MM.1S (cell line): ENCODE measurements at regions not wholly inside any gene's neighbourhood (a gene's known extent, or its start where the extent isn't known, plus 50 kb on each side); places are given as distances from the start of the nearest gene placed in this dataset.

Source experiments
- DNase-seq: peaks from one replicate; pipeline ENCODE4 v3.0.0-alpha.2; 2015
- H2AFZ ChIP-seq: fragments of 300-600 bp; sonication (generic); 2 replicates; pipeline ENCODE4 v1.6.0; 2016; ENCODE audit warnings: antibody characterized with exemption, low read length
- H3F3A ChIP-seq: fragments of 300-600 bp; sonication (generic); 2 replicates; pipeline ENCODE4 v1.6.1; 2016; ENCODE audit warnings: mild to moderate bottlenecking, antibody characterized with exemption, low read length, moderate library complexity, mixed read lengths; ENCODE audit not compliant: insufficient read depth
- H3K27ac ChIP-seq: fragments of 300-600 bp; sonication (generic); 2 replicates; pipeline ENCODE4 v1.5.1; 2016; ENCODE audit warnings: mild to moderate bottlenecking, low read length
- H3K27me3 ChIP-seq: fragments of 300-600 bp; sonication (generic); replicated peaks from 2 replicates; pipeline ENCODE4 v1.6.0; 2016; ENCODE audit warnings: low read length; ENCODE audit not compliant: insufficient read depth
- H3K36me3 ChIP-seq: fragments of 300-600 bp; sonication (generic); replicated peaks from 2 replicates; pipeline ENCODE4 v1.6.1; 2016; ENCODE audit warnings: mild to moderate bottlenecking, low read length, mixed read lengths; ENCODE audit not compliant: insufficient read depth
- H3K4me1 ChIP-seq: fragments of 300-600 bp; sonication (generic); 2 replicates; pipeline ENCODE4 v1.6.1; 2016; ENCODE audit warnings: low read length, mixed read lengths
- H3K4me2 ChIP-seq: fragments of 300-600 bp; sonication (generic); 2 replicates; pipeline ENCODE4 v1.6.0; 2016; ENCODE audit warnings: low read depth, low read length
- H3K4me3 ChIP-seq: fragments of 300-600 bp; sonication (generic); 2 replicates; pipeline ENCODE4 v1.5.1; 2016; ENCODE audit warnings: low read length, mixed read lengths
- H3K79me2 ChIP-seq: fragments of 300-600 bp; sonication (generic); 2 replicates; pipeline ENCODE4 v1.6.1; 2016; ENCODE audit warnings: mixed run types, low read length, mixed read lengths
- H3K9ac ChIP-seq: fragments of 300-600 bp; sonication (generic); 2 replicates; pipeline ENCODE4 v1.6.1; 2016; ENCODE audit warnings: low read length, mixed read lengths
- H3K9me2 ChIP-seq: fragments of 300-600 bp; sonication (generic); replicated peaks from 2 replicates; pipeline ENCODE4 v1.6.1; 2016; ENCODE audit warnings: mild to moderate bottlenecking, low read length, mixed read lengths; ENCODE audit not compliant: insufficient read depth
- H3K9me3 ChIP-seq: fragments of 300-600 bp; sonication (generic); replicated peaks from 2 replicates; pipeline ENCODE4 v1.6.1; 2016; ENCODE audit warnings: mild to moderate bottlenecking, low read length, mixed read lengths; ENCODE audit not compliant: insufficient read depth
- H4K20me1 ChIP-seq: fragments of 300-600 bp; sonication (generic); 2 replicates; pipeline ENCODE4 v1.6.1; 2016; ENCODE audit warnings: mild to moderate bottlenecking, low read length, moderate library complexity, mixed read lengths; ENCODE audit not compliant: insufficient read depth
- CTCF ChIP-seq: fragments of 300-600 bp; sonication (generic); IDR thresholded peaks from 2 replicates; pipeline ENCODE4 v1.5.1; 2016; ENCODE audit warnings: antibody characterized with exemption, low read length, mixed read lengths
- EZH2 ChIP-seq: fragments of 300-600 bp; sonication (generic); optimal IDR thresholded peaks from 2 replicates; pipeline ENCODE3; 2017; ENCODE audit warnings: low read depth, mild to moderate bottlenecking, antibody characterized with exemption, low read length, mixed read lengths
- EZH2phosphoT487 ChIP-seq: fragments of 300-600 bp; sonication (generic); IDR thresholded peaks from 2 replicates; pipeline ENCODE4 v1.6.1; 2018; ENCODE audit warnings: antibody characterized with exemption, low read length

GRCh38 chr10:123434435-123435039 is 231.6 kb upstream of the GPR26 start:
- TF ChIP-seq EZH2 (no peak), CTCF (no peak), EZH2phosphoT487 (no peak)
- no peak for DNase-seq

DNA sequence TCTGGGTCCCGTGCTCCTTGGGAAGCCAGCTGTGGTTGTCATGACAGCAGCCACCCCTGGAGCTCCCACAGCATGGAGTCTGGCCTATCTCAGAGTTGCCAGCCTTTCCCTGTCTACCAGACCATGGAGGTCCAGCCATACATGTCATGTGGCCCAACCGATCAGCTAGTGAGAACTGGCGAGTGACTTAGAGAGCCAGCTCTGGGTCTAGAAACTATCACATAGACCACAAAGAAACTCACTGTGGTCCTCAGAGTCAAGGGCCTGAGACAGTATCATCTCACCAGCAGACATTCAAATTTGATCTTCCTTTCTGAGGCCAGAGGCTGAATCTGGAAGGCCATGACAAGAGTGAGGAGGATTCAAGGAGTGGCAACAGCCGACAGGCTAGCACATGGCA is 223.3 kb upstream of the GPR26 start:
- no peaks in the 10 kb centered on the region for H3K36me3 ChIP-seq
- no peaks in the 10 kb centered on the region for H4K20me1 ChIP-seq
- TF ChIP-seq EZH2phosphoT487 = no peak
- TF ChIP-seq CTCF = no peak
- TF ChIP-seq EZH2 = no peak
- no peaks in the 10 kb centered on the region for H3K9me2 ChIP-seq
- no peaks in the 10 kb centered on the region for H3K79me2 ChIP-seq
- H3K4me3 ChIP-seq = no peak overlapping the region
- H2AFZ ChIP-seq = no peak overlapping the region
- H3K9ac ChIP-seq = no peak overlapping the region
- DNase-seq = no peak
- H3K4me2 ChIP-seq = no peak overlapping the region
- H3K9me3 ChIP-seq = no peaks in the 10 kb centered on the region
- no peaks in the 10 kb centered on the region for H3K27me3 ChIP-seq
- no peaks in the 10 kb centered on the region for H3F3A ChIP-seq
- no peak overlapping the region for H3K27ac ChIP-seq
- H3K4me1 ChIP-seq = no peaks in the 10 kb centered on the region

More at GRCh38 chr10:123434435-123435039, 231.6 kb upstream of the GPR26 start:
- H3K4me1 ChIP-seq = no peaks in the 10 kb centered on the region
- H2AFZ ChIP-seq = no peak overlapping the region
- no peak overlapping the region for H3K9ac ChIP-seq
- no peak overlapping the region for H3K4me2 ChIP-seq
- no peaks in the 10 kb centered on the region for H3K9me3 ChIP-seq
- H3K36me3 ChIP-seq = no peaks in the 10 kb centered on the region
- H4K20me1 ChIP-seq = no peaks in the 10 kb centered on the region
- H3K4me3 ChIP-seq = no peak overlapping the region
- no peaks in the 10 kb centered on the region for H3K27me3 ChIP-seq
- H3K27ac ChIP-seq = no peak overlapping the region
- H3K79me2 ChIP-seq = no peaks in the 10 kb centered on the region
- H3K9me2 ChIP-seq = no peaks in the 10 kb centered on the region
- no peaks in the 10 kb centered on the region for H3F3A ChIP-seq

GRCh38 chr10:123443924-123444323 is 222.2 kb upstream of the GPR26 start:
- TF ChIP-seq EZH2 (no peak), CTCF (no peak), EZH2phosphoT487 (no peak)
- DNase-seq = no peak
- no peaks in the 10 kb centered on the region for H3K27me3 ChIP-seq

More at GRCh38 chr10:123443924-123444323, 222.2 kb upstream of the GPR26 start:
- no peaks in the 10 kb centered on the region for H3K9me2 ChIP-seq
- no peaks in the 10 kb centered on the region for H4K20me1 ChIP-seq
- no peak overlapping the region for H2AFZ ChIP-seq
- H3K27ac ChIP-seq = no peak overlapping the region
- no peak overlapping the region for H3K4me2 ChIP-seq
- no peaks in the 10 kb centered on the region for H3K9me3 ChIP-seq
- H3K9ac ChIP-seq = no peak overlapping the region
- H3K79me2 ChIP-seq = no peaks in the 10 kb centered on the region
- H3K36me3 ChIP-seq = no peaks in the 10 kb centered on the region
- no peaks in the 10 kb centered on the region for H3K4me1 ChIP-seq
- no peak overlapping the region for H3K4me3 ChIP-seq
- H3F3A ChIP-seq = no peaks in the 10 kb centered on the region
